ENCODE measurements at regions not wholly inside any gene's neighbourhood (a gene's known extent, or its start where the extent isn't known, plus 50 kb on each side); places are given as distances from the start of the nearest gene placed in this dataset.
"Not testable (repeated sequence)": the region's sequence is repeated elsewhere in the genome, so short reads cannot be mapped to it uniquely, and the experiment has no call there.

- not testable (repeated sequence) for H3K27me3 ChIP-seq (ENCODE audit: control insufficient read depth, insufficient read depth, low read length); H3K9me3 ChIP-seq (replicated peaks; ENCODE audit: control insufficient read depth, low read depth, low read length); H3K36me3 ChIP-seq (ENCODE audit: control insufficient read depth, insufficient read depth, low read length); H3K4me3 ChIP-seq (ENCODE audit: low read length); H3K27ac ChIP-seq (ENCODE audit: low read length); H3K4me1 ChIP-seq (ENCODE audit: control insufficient read depth, insufficient read depth, low read length); DNase-seq
- 93% methylated on average over 3 of the region's 3 CpGs for WGBS (ENCODE audit: insufficient coverage)
Measured at GRCh38 chr5:179442289-179442688, 97.0 kb upstream of the ADAMTS2 start.

GRCh38 chr5:179439181-179439985 is 94.1 kb upstream of the ADAMTS2 start:
- no peaks in the 10 kb centered on the region for H3K9me3 ChIP-seq (replicated peaks; ENCODE audit: control insufficient read depth, low read depth, low read length)
- no peak for DNase-seq
- peaks cover 6% of the 10 kb centered on the region for H3K4me1 ChIP-seq (ENCODE audit: control insufficient read depth, insufficient read depth, low read length)
- no peak overlapping the region for H3K4me3 ChIP-seq (ENCODE audit: low read length)
- WGBS (ENCODE audit: insufficient coverage): 79% methylated on average over 12 of the region's 22 CpGs
- H3K27ac ChIP-seq (ENCODE audit: low read length): no peak overlapping the region
- no peaks in the 10 kb centered on the region for H3K27me3 ChIP-seq (ENCODE audit: control insufficient read depth, insufficient read depth, low read length)
- H3K36me3 ChIP-seq (ENCODE audit: control insufficient read depth, insufficient read depth, low read length): no peaks in the 10 kb centered on the region

- 84% methylated on average over 3 of the region's 11 CpGs for WGBS (ENCODE audit: insufficient coverage)
Measured at GRCh38 chr5:179438461-179438860, 93.2 kb upstream of the ADAMTS2 start.

GRCh38 chr5:179438011-179438441 is 92.8 kb upstream of the ADAMTS2 start:
- H3K4me3 ChIP-seq (ENCODE audit: low read length): no peak overlapping the region
- WGBS (ENCODE audit: insufficient coverage): 40% methylated on average over 12 of the region's 15 CpGs
- no peak for DNase-seq
- no peaks in the 10 kb centered on the region for H3K27me3 ChIP-seq (ENCODE audit: control insufficient read depth, insufficient read depth, low read length)
- peaks cover 6% of the 10 kb centered on the region for H3K4me1 ChIP-seq (ENCODE audit: control insufficient read depth, insufficient read depth, low read length)
- no peaks in the 10 kb centered on the region for H3K36me3 ChIP-seq (ENCODE audit: control insufficient read depth, insufficient read depth, low read length)
- peaks cover 2% of the 10 kb centered on the region for H3K9me3 ChIP-seq (replicated peaks; ENCODE audit: control insufficient read depth, low read depth, low read length)
- H3K27ac ChIP-seq (ENCODE audit: low read length): no peak overlapping the region

More at GRCh38 chr5:179438461-179438860, 93.2 kb upstream of the ADAMTS2 start:
- no peaks in the 10 kb centered on the region for H3K9me3 ChIP-seq (replicated peaks; ENCODE audit: control insufficient read depth, low read depth, low read length)
- peaks cover 6% of the 10 kb centered on the region for H3K4me1 ChIP-seq (ENCODE audit: control insufficient read depth, insufficient read depth, low read length)
- H3K27ac ChIP-seq (ENCODE audit: low read length): no peak overlapping the region
- H3K4me3 ChIP-seq (ENCODE audit: low read length): no peak overlapping the region
- H3K27me3 ChIP-seq (ENCODE audit: control insufficient read depth, insufficient read depth, low read length): no peaks in the 10 kb centered on the region
- no peaks in the 10 kb centered on the region for H3K36me3 ChIP-seq (ENCODE audit: control insufficient read depth, insufficient read depth, low read length)
- DNase-seq: no peak

GRCh38 chr5:179437341-179438001 is 92.2 kb upstream of the ADAMTS2 start:
- DNase-seq: no peak
- H3K36me3 ChIP-seq (ENCODE audit: control insufficient read depth, insufficient read depth, low read length): no peaks in the 10 kb centered on the region
- H3K4me1 ChIP-seq (ENCODE audit: control insufficient read depth, insufficient read depth, low read length): peaks cover 6% of the 10 kb centered on the region
- 60% methylated on average over 23 of the region's 23 CpGs for WGBS (ENCODE audit: insufficient coverage)
- peaks cover 3% of the 10 kb centered on the region for H3K9me3 ChIP-seq (replicated peaks; ENCODE audit: control insufficient read depth, low read depth, low read length)
- H3K27ac ChIP-seq (ENCODE audit: low read length): no peak overlapping the region
- H3K4me3 ChIP-seq (ENCODE audit: low read length): no peak overlapping the region
- no peaks in the 10 kb centered on the region for H3K27me3 ChIP-seq (ENCODE audit: control insufficient read depth, insufficient read depth, low read length)

GRCh38 chr5:179436321-179437122 is 91.3 kb upstream of the ADAMTS2 start:
- Histone ChIP-seq H3K36me3 (ENCODE audit: control insufficient read depth, insufficient read depth, low read length) (no peaks in the 10 kb centered on the region), H3K4me3 (ENCODE audit: low read length) (no peak overlapping the region), H3K9me3 (replicated peaks; ENCODE audit: control insufficient read depth, low read depth, low read length) (peaks cover 3% of the 10 kb centered on the region), H3K27ac (ENCODE audit: low read length) (no peak overlapping the region), H3K4me1 (ENCODE audit: control insufficient read depth, insufficient read depth, low read length) (peaks cover 6% of the 10 kb centered on the region), H3K27me3 (ENCODE audit: control insufficient read depth, insufficient read depth, low read length) (no peaks in the 10 kb centered on the region)
- DNase-seq: no peak
- WGBS (ENCODE audit: insufficient coverage): 67% methylated on average over 19 of the region's 24 CpGs

GRCh38 chr5:179435731-179436315 is 90.6 kb upstream of the ADAMTS2 start:
- 74% methylated on average over 6 of the region's 12 CpGs for WGBS (ENCODE audit: insufficient coverage)
- no peak overlapping the region for H3K27ac ChIP-seq (ENCODE audit: low read length)
- H3K9me3 ChIP-seq (replicated peaks; ENCODE audit: control insufficient read depth, low read depth, low read length): peaks cover 3% of the 10 kb centered on the region
- no peaks in the 10 kb centered on the region for H3K27me3 ChIP-seq (ENCODE audit: control insufficient read depth, insufficient read depth, low read length)
- H3K4me1 ChIP-seq (ENCODE audit: control insufficient read depth, insufficient read depth, low read length): peaks cover 6% of the 10 kb centered on the region
- DNase-seq: no peak
- H3K4me3 ChIP-seq (ENCODE audit: low read length): no peak overlapping the region
- H3K36me3 ChIP-seq (ENCODE audit: control insufficient read depth, insufficient read depth, low read length): no peaks in the 10 kb centered on the region

- peaks cover 3% of the 10 kb centered on the region for H3K9me3 ChIP-seq (replicated peaks; ENCODE audit: control insufficient read depth, low read depth, low read length)
- H3K27ac ChIP-seq (ENCODE audit: low read length): no peak overlapping the region
- no peaks in the 10 kb centered on the region for H3K36me3 ChIP-seq (ENCODE audit: control insufficient read depth, insufficient read depth, low read length)
- 80% methylated on average over 3 of the region's 4 CpGs for WGBS (ENCODE audit: insufficient coverage)
- no peaks in the 10 kb centered on the region for H3K27me3 ChIP-seq (ENCODE audit: control insufficient read depth, insufficient read depth, low read length)
- DNase-seq: no peak
- peaks cover 6% of the 10 kb centered on the region for H3K4me1 ChIP-seq (ENCODE audit: control insufficient read depth, insufficient read depth, low read length)
- H3K4me3 ChIP-seq (ENCODE audit: low read length): no peak overlapping the region
Measured at GRCh38 chr5:179435181-179435580, 89.9 kb upstream of the ADAMTS2 start.

- Histone ChIP-seq H3K27ac (ENCODE audit: low read length) (no peak overlapping the region), H3K4me1 (ENCODE audit: control insufficient read depth, insufficient read depth, low read length) (peaks cover 1% of the 10 kb centered on the region), H3K27me3 (ENCODE audit: control insufficient read depth, insufficient read depth, low read length) (no peaks in the 10 kb centered on the region), H3K36me3 (ENCODE audit: control insufficient read depth, insufficient read depth, low read length) (no peaks in the 10 kb centered on the region), H3K4me3 (ENCODE audit: low read length) (no peak overlapping the region), H3K9me3 (replicated peaks; ENCODE audit: control insufficient read depth, low read depth, low read length) (peaks cover 3% of the 10 kb centered on the region)
- no peak for DNase-seq
- WGBS (ENCODE audit: insufficient coverage): 74% methylated on average over 7 of the region's 7 CpGs
Measured at GRCh38 chr5:179432547-179432946, 87.3 kb upstream of the ADAMTS2 start.
